ENCODE measurements at regions not wholly inside any gene's neighbourhood (a gene's known extent, or its start where the extent isn't known, plus 50 kb on each side); places are given as distances from the start of the nearest gene placed in this dataset.

- Histone ChIP-seq H3K36me3 (no peaks in the 10 kb centered on the region), H3K27me3 (replicated peaks; ENCODE audit: insufficient read depth) (no peaks in the 10 kb centered on the region), H3K27ac (no peak overlapping the region), H3K4me3 (no peak overlapping the region), H3K9me3 (no peaks in the 10 kb centered on the region), H3K4me1 (ENCODE audit: control insufficient read depth in 1 of 2, low read depth in 2 of 2) (no peaks in the 10 kb centered on the region)
- TF ChIP-seq, protein P1, sequence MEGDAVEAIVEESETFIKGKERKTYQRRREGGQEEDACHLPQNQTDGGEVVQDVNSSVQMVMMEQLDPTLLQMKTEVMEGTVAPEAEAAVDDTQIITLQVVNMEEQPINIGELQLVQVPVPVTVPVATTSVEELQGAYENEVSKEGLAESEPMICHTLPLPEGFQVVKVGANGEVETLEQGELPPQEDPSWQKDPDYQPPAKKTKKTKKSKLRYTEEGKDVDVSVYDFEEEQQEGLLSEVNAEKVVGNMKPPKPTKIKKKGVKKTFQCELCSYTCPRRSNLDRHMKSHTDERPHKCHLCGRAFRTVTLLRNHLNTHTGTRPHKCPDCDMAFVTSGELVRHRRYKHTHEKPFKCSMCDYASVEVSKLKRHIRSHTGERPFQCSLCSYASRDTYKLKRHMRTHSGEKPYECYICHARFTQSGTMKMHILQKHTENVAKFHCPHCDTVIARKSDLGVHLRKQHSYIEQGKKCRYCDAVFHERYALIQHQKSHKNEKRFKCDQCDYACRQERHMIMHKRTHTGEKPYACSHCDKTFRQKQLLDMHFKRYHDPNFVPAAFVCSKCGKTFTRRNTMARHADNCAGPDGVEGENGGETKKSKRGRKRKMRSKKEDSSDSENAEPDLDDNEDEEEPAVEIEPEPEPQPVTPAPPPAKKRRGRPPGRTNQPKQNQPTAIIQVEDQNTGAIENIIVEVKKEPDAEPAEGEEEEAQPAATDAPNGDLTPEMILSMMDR (IDR thresholded peaks at IDR 0.05), result no peak
- ATAC-seq (ENCODE audit: insufficient number of reproducible peaks, low FRiP score, low read depth), result no peak
- no peak for DNase-seq (ENCODE audit: low spot score)
These were observed 675.4 kb downstream of the RERGL start for GRCh38 chr12:17414596-17414995.

DNA sequence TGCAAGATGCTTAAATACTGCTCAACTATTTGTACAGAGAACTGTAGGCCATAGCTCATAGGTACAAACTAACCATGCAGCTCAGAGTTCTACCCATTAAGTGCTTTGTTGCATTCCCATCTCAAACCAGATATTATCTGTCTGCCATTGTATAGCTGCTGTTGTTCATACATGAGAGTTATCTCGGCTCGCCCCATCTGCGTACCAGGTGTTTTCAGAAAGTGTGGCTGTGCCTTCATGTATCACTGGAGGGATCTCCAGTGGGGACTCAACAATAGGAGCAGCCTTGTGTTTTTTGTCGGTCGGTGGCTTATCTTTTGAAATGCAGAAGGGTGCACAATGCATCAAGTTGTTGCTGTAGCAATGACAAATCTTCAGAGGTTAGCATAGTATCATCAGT is 678.3 kb downstream of the RERGL start:
- ATAC-seq (ENCODE audit: insufficient number of reproducible peaks, low FRiP score, low read depth), result no peak
- TF ChIP-seq, protein P1 (IDR thresholded peaks at IDR 0.05), result no peak

GRCh38 chr12:17388679-17389078 is 701.3 kb downstream of the RERGL start:
- Histone ChIP-seq H3K9me3 (no peaks in the 10 kb centered on the region), H3K4me1 (ENCODE audit: control insufficient read depth in 1 of 2, low read depth in 2 of 2) (no peaks in the 10 kb centered on the region), H3K27me3 (replicated peaks; ENCODE audit: insufficient read depth) (no peaks in the 10 kb centered on the region), H3K36me3 (no peaks in the 10 kb centered on the region), H3K27ac (no peak overlapping the region), H3K4me3 (no peak overlapping the region)
- TF ChIP-seq, protein P1 (IDR thresholded peaks at IDR 0.05), result no peak
- ATAC-seq (ENCODE audit: insufficient number of reproducible peaks, low FRiP score, low read depth) (no peak), DNase-seq (ENCODE audit: low spot score) (no peak)

More for the DNA sequence above, 678.3 kb downstream of the RERGL start:
- Histone ChIP-seq H3K36me3 (no peaks in the 10 kb centered on the region), H3K9me3 (no peaks in the 10 kb centered on the region), H3K27ac (no peak overlapping the region), H3K27me3 (replicated peaks; ENCODE audit: insufficient read depth) (no peaks in the 10 kb centered on the region), H3K4me1 (ENCODE audit: control insufficient read depth in 1 of 2, low read depth in 2 of 2) (no peaks in the 10 kb centered on the region), H3K4me3 (no peak overlapping the region)
- no peak for DNase-seq (ENCODE audit: low spot score)

- ATAC-seq (ENCODE audit: insufficient number of reproducible peaks, low FRiP score, low read depth) (no peak), DNase-seq (ENCODE audit: low spot score) (no peak)
- Histone ChIP-seq H3K4me1 (ENCODE audit: control insufficient read depth in 1 of 2, low read depth in 2 of 2) (no peaks in the 10 kb centered on the region), H3K9me3 (no peaks in the 10 kb centered on the region), H3K36me3 (no peaks in the 10 kb centered on the region), H3K4me3 (no peak overlapping the region), H3K27ac (no peak overlapping the region), H3K27me3 (replicated peaks; ENCODE audit: insufficient read depth) (no peaks in the 10 kb centered on the region)
- TF ChIP-seq, protein P1 (IDR thresholded peaks at IDR 0.05), result no peak
These were observed 706.7 kb downstream of the RERGL start for GRCh38 chr12:17383321-17383720.

DNA sequence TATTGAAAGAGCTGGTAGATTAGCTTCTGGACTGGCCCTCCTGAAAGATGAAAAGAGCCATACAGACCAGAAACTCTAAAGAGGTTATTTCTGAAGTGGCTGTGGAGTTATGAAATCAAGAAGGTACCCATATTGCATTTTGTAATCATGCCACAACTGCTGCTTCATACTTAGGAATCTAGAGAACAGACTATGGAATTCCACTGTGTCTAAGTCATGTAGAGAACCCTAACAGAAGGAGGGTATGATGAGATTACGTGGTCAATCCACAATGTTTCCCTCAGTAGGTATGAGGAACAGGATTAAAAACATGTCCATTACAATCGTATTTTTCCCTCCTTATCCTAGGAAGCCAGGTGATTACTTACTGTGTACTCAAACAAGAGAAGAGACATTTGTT is 708.8 kb downstream of the RERGL start:
- Histone ChIP-seq H3K27ac (no peak overlapping the region), H3K9me3 (no peaks in the 10 kb centered on the region), H3K36me3 (no peaks in the 10 kb centered on the region), H3K27me3 (replicated peaks; ENCODE audit: insufficient read depth) (no peaks in the 10 kb centered on the region), H3K4me3 (no peak overlapping the region), H3K4me1 (ENCODE audit: control insufficient read depth in 1 of 2, low read depth in 2 of 2) (no peaks in the 10 kb centered on the region)
- ATAC-seq (ENCODE audit: insufficient number of reproducible peaks, low FRiP score, low read depth), result no peak
- no peak for DNase-seq (ENCODE audit: low spot score)
- TF ChIP-seq, protein P1 (IDR thresholded peaks at IDR 0.05), result no peak
